Endothelial cell of umbilical vein (primary cell): ENCODE measurements at regions not wholly inside any gene's neighbourhood (a gene's known extent, or its start where the extent isn't known, plus 50 kb on each side); places are given as distances from the start of the nearest gene placed in this dataset.

Experiments used
- CTCF ChIP-seq, 2 donors: IDR thresholded peaks; 1 replicate in 1 of 2; 2 replicates in 1 of 2; pipeline ENCODE4 v1.5.1; 2011; ENCODE audit warnings: low read length in 2 of 2, mild to moderate bottlenecking in 2 of 2, moderate library complexity in 2 of 2, control low read depth in 1 of 2, inconsistent platforms in 1 of 2, low read depth in 1 of 2; ENCODE audit not compliant: insufficient read depth in 1 of 2; ENCODE audit errors: extremely low read depth in 1 of 2
- FOS ChIP-seq: IDR thresholded peaks from 2 replicates; pipeline ENCODE4 v1.6.1; 2011; ENCODE audit warnings: mild to moderate bottlenecking, low read length, moderate library complexity, borderline replicate concordance; ENCODE audit not compliant: insufficient read depth
- JUN ChIP-seq: IDR thresholded peaks from 2 replicates; pipeline ENCODE4 v1.6.1; 2011; ENCODE audit warnings: borderline replicate concordance, low read depth; ENCODE audit not compliant: insufficient read length, insufficient read depth
- MYC ChIP-seq: IDR thresholded peaks from one replicate; pipeline ENCODE4 v1.6.1; 2011; ENCODE audit warnings: mild to moderate bottlenecking, low read depth, low read length
- POLR2A ChIP-seq: IDR thresholded peaks from 2 replicates; pipeline ENCODE4 v1.6.1; 2012; ENCODE audit warnings: low read depth, mild to moderate bottlenecking, control low read depth, low read length
- POLR2AphosphoS5 ChIP-seq: IDR thresholded peaks from 2 replicates; pipeline ENCODE4 v1.6.1; 2012; ENCODE audit warnings: low read depth, mild to moderate bottlenecking, control low read depth, low read length, moderate library complexity; ENCODE audit not compliant: insufficient read depth

- no peak for TF ChIP-seq POLR2AphosphoS5
- TF ChIP-seq CTCF (IDR thresholded peaks at IDR 0.05; ENCODE audit: extremely low read depth in 1 of 2, insufficient read depth in 1 of 2, low read depth in 1 of 2, low read length in 2 of 2), result no peak
- TF ChIP-seq FOS, result no peak
- TF ChIP-seq POLR2A, result no peak
- no peak for TF ChIP-seq MYC
- no peak for TF ChIP-seq JUN
Measured at GRCh38 chr4:53716011-53716410, 124.7 kb upstream of the LNX1 start.
